GM12865 (cell line): ENCODE measurements at regions not wholly inside any gene's neighbourhood (a gene's known extent, or its start where the extent isn't known, plus 50 kb on each side); places are given as distances from the start of the nearest gene placed in this dataset.

Experiments
- DNase-seq: peaks from one replicate; pipeline ENCODE4 v3.0.0; 2010; ENCODE audit warnings: low read depth
- H3K4me3 ChIP-seq: 2 replicates; pipeline ENCODE4 v1.5.1; 2011; ENCODE audit warnings: mild to moderate bottlenecking, low read depth, low read length, control low read depth
- TF ChIP-seq, protein P1 (sequence below): IDR thresholded peaks from 2 replicates; pipeline ENCODE4 v1.5.1; 2011; ENCODE audit warnings: low read length, control low read depth, low read depth, inconsistent platforms; ENCODE audit not compliant: insufficient read depth; ENCODE audit errors: missing control alignments

DNA sequence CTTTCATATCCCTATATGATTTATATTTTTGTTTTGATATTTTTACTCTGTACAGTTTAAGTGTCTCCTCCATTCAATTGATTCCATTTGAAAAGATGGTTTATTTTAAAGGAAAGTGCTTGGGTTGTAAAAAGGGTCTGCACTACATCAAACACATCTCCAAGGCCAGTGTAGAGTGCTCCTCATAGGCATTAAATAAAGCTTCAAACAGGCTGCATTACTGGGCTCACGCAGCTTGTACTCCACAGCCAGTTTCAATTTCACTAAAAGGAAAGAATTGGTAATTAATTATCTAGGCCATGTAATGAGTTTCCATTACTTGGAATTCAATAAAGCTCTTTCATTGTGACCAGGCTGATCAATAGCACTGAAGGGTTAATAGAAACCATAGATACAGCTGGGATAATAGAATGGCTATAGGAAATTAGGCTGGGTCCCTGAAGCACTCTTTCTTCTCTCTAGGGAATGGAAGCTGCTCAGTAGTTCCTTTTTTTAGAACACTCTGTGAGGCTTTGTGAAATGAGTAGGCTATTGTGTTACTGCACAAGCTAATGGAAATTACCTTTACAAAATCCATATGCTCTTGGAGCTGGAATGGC is 442.2 kb downstream of the RNF144B start:
- no peak for DNase-seq
- no peak overlapping the region for H3K4me3 ChIP-seq
- TF ChIP-seq, protein P1, sequence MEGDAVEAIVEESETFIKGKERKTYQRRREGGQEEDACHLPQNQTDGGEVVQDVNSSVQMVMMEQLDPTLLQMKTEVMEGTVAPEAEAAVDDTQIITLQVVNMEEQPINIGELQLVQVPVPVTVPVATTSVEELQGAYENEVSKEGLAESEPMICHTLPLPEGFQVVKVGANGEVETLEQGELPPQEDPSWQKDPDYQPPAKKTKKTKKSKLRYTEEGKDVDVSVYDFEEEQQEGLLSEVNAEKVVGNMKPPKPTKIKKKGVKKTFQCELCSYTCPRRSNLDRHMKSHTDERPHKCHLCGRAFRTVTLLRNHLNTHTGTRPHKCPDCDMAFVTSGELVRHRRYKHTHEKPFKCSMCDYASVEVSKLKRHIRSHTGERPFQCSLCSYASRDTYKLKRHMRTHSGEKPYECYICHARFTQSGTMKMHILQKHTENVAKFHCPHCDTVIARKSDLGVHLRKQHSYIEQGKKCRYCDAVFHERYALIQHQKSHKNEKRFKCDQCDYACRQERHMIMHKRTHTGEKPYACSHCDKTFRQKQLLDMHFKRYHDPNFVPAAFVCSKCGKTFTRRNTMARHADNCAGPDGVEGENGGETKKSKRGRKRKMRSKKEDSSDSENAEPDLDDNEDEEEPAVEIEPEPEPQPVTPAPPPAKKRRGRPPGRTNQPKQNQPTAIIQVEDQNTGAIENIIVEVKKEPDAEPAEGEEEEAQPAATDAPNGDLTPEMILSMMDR: no peak

DNA sequence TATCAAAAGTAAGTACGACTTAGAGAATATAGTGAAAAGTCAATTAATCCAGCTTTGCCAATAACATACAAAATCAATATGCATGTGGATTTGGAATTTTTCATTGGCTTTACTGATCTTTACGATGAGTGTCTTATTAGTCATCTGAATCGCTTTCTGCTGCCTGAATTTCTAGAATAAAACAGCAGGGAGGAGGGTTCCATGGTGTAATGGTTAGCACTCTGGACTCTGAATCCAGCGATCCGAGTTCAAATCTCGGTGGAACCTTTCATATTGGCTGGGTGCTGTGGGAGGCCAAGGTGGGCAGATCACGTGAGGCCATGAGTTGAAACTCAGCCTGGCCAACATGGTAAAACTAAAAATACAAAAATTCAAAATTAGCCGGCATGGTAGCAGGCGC is 448.8 kb downstream of the RNF144B start:
- no peak for DNase-seq
- TF ChIP-seq, protein P1: no peak

DNA sequence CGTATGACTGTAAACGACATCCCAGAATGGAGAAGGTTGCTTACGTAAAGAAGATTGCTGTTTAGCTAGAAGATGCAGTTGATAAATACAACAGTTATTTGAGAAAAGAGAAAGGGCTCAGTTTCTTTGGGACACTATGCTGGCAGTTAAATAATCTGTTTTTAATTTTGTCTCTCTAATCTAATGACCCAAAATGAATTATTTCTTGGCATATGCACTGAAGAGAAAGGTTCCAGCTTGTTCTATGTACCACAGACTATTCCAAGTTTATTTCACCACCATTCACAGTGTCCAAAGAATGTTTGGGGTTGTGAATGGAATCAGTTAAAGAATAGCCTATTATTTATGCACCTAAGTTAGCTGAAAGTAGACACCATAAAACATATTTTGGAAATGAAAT is 449.9 kb downstream of the RNF144B start:
- DNase-seq: no peak
- no peak overlapping the region for H3K4me3 ChIP-seq
- TF ChIP-seq, protein P1: no peak

More for the DNA sequence above, 448.8 kb downstream of the RNF144B start:
- no peak overlapping the region for H3K4me3 ChIP-seq

DNA sequence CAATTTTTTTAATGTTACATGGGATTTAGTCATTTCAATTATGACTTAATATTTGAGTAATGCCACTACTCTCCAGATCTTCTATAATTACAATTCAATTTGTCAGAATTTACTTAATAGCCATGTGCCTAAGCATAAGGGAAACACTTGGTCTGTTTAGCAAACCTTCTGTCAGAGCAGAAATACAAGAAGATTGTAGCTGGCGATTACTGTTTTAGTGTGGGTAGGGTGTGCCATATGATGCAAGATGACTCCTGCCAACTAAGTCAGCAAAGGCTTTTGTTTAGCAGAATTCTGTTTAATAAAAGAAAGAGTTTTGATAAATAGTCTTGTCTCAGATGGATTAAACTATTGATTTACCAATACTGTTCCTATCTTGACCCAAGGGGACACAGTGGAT is 455.4 kb downstream of the RNF144B start:
- TF ChIP-seq, protein P1: no peak

DNA sequence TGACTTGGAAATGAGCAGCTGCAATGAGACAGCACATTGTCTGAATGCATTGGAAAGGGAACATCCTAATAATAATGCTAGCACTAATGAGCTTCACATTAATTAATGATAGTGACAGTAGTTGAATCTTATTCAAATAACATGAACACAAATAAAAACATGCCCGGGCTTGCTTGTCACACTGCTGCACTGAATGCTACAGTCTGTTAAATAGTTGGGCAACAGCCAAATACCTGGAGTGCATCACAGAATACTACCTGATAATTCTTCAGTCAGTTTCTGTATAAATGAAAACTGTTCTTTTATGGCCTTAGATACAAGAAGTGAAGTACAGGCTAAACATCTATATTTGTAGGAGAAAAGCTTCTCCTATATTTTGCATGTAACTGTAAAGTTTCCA is 458.7 kb downstream of the RNF144B start:
- no peak for DNase-seq
- TF ChIP-seq, protein P1: no peak

More for the DNA sequence above, 455.4 kb downstream of the RNF144B start:
- DNase-seq: no peak
- no peak overlapping the region for H3K4me3 ChIP-seq

DNA sequence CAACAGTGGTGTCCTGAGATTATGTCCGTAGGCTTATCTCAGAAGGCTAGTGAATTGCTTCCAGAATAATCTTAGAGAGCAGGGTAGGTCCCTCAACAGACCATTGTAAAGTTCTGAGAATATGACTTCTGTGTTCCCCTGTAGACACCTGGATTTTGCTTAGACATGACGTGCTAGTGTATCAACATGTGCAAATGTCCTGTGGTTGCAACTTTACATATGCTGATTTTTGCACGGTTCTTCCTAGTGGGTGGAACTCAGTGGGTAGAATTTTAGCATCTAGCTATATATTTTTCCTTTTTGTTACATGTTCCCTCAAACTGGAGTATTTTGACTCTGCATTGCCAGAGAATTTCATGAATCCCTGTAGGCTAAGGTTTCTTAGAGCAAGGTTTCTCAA is 459.2 kb downstream of the RNF144B start:
- no peak for DNase-seq
- TF ChIP-seq, protein P1: no peak
- no peak overlapping the region for H3K4me3 ChIP-seq

More for the DNA sequence above, 458.7 kb downstream of the RNF144B start:
- no peak overlapping the region for H3K4me3 ChIP-seq

DNA sequence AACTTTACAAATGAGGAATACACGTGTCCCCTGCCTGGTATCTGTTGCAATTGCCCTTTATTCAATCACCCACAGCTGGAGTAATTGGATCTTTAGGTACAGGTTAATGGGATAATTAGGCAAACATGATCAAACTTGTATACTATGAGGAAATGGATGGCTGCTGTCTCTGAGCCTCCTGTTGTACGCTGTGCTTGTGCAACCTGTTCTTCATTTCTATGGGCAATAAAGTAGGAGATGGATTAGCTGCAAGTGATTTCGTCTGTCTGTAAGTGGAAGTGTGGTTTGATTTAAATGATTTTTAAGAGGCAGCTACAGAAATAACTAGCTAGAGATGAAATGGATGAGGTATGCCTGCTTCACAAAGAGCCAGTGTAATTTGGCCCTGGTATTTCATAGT is 474.1 kb downstream of the RNF144B start:
- no peak overlapping the region for H3K4me3 ChIP-seq
- no peak for DNase-seq
- TF ChIP-seq, protein P1: no peak
